Transverse colon (tissue), 4 donors: ENCODE measurements at regions not wholly inside any gene's neighbourhood (a gene's known extent, or its start where the extent isn't known, plus 50 kb on each side); places are given as distances from the start of the nearest gene placed in this dataset.

Experiments used
- CTCF ChIP-seq, 5 experiments: fragments of 200-600 bp in 3 of 5; fragments of 450-650 bp in 2 of 5; sonication (generic) in 3 of 5; IDR thresholded peaks; 1 replicate in 2 of 5; 2 replicates in 3 of 5; pipeline ENCODE4 v1.5.1; 2016 to 2017; ENCODE audit warnings: antibody characterized with exemption in 5 of 5, inconsistent platforms in 3 of 5, mild to moderate bottlenecking in 2 of 5, moderate library complexity in 1 of 5
- EP300 ChIP-seq: sonication (generic); formaldehyde crosslinking; IDR thresholded peaks from one replicate; pipeline ENCODE4 v1.6.1; 2017; ENCODE audit warnings: antibody characterized with exemption, low read depth
- POLR2A ChIP-seq: fragments of 450-650 bp; IDR thresholded peaks from one replicate; pipeline ENCODE4 v1.6.1; 2016; ENCODE audit warnings: antibody characterized with exemption, mild to moderate bottlenecking, moderate library complexity
- POLR2AphosphoS5 ChIP-seq, 3 donors: sonication (generic); formaldehyde crosslinking; IDR thresholded peaks; one replicate each; pipeline ENCODE4 v1.6.1; 2016; ENCODE audit warnings: antibody characterized with exemption in 3 of 3

GRCh38 chr2:19575641-19576040, 217.2 kb upstream of the OSR1 start:
- TF ChIP-seq POLR2AphosphoS5 (IDR thresholded peaks at IDR 0.05) (no peak), CTCF (IDR thresholded peaks at IDR 0.05) (no peak), POLR2A (no peak), EP300 (no peak)
